AG09309 (cell line): ENCODE measurements at regions not wholly inside any gene's neighbourhood (a gene's known extent, or its start where the extent isn't known, plus 50 kb on each side); places are given as distances from the start of the nearest gene placed in this dataset.

Experiments used
- DNase-seq: peaks from one replicate; pipeline ENCODE4 v3.0.0-alpha.2; 2010; ENCODE audit warnings: low read depth
- H3K4me3 ChIP-seq: 2 replicates; pipeline ENCODE4 v1.5.1; 2011; ENCODE audit warnings: mild to moderate bottlenecking, low read depth, low read length, moderate library complexity; ENCODE audit not compliant: control insufficient read depth
- TF ChIP-seq, protein P1 (sequence below): IDR thresholded peaks from 2 replicates; pipeline ENCODE4 v1.5.1; 2011; ENCODE audit warnings: mild to moderate bottlenecking, low read depth, low read length, inconsistent platforms; ENCODE audit not compliant: insufficient read depth, control insufficient read depth; ENCODE audit errors: missing control alignments

DNA sequence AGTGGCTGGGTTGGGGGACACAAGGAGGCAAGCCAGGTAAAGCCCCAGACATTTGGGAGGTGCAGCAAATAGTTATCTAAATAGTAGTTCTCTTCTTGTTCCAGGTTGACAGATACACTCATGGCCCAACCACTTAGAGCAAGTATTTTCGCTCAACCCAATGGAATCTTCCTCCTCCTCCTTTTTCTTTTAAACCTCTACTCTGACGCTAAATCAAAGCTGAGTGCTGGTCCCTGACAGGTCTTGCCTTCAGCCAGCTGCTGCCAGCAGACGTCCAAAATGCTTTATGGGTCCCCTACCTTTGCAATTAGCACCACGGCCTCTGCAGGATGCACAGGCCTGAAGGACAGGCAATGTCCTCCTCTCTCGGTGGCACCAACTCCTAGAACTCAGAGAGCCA is 558.5 kb downstream of the MIAT start:
- DNase-seq = no peak
- TF ChIP-seq, protein P1, sequence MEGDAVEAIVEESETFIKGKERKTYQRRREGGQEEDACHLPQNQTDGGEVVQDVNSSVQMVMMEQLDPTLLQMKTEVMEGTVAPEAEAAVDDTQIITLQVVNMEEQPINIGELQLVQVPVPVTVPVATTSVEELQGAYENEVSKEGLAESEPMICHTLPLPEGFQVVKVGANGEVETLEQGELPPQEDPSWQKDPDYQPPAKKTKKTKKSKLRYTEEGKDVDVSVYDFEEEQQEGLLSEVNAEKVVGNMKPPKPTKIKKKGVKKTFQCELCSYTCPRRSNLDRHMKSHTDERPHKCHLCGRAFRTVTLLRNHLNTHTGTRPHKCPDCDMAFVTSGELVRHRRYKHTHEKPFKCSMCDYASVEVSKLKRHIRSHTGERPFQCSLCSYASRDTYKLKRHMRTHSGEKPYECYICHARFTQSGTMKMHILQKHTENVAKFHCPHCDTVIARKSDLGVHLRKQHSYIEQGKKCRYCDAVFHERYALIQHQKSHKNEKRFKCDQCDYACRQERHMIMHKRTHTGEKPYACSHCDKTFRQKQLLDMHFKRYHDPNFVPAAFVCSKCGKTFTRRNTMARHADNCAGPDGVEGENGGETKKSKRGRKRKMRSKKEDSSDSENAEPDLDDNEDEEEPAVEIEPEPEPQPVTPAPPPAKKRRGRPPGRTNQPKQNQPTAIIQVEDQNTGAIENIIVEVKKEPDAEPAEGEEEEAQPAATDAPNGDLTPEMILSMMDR = no peak
- no peak overlapping the region for H3K4me3 ChIP-seq

DNA sequence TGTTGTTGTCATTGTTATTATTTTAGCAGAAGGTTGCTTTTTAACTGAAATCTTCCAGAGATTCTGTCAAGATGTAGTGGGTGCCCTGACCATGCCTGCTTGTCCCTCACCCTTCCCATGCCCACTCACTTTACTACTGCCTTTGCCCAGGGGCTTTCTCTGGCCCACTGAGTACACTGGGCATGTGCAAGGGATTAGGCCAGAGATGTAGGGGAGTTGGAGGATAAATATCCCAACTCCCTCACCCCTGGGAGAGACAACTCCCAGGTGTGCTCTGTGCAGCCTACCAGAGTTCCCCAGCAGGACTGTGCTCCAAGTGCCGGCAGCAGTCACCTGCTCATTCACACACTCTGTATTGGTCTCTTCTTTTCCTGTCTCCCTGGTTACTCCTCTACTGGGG is 559.1 kb downstream of the MIAT start:
- H3K4me3 ChIP-seq = no peak overlapping the region
- TF ChIP-seq, protein P1 = no peak
- no peak for DNase-seq

DNA sequence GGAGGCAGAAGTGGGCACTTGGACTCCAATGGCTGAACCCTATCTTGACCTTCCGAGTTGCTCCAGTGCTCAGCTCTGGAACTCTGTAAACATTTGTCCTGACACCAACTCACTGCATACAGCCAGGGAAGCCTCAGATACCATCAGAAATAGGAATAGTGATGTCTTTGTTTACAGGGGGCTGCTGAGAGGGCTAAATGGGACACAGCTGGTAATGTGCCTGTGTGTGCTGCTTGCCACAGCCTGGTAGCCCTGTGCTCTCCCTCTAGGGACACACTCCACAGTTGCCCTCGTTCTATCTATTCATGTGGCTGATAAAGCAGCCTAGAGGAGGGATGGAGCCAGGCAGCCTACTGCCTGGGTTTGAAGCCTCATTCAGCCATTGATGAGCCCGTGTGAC is 559.8 kb downstream of the MIAT start:
- H3K4me3 ChIP-seq = no peak overlapping the region
- no peak for DNase-seq
- TF ChIP-seq, protein P1 = no peak

DNA sequence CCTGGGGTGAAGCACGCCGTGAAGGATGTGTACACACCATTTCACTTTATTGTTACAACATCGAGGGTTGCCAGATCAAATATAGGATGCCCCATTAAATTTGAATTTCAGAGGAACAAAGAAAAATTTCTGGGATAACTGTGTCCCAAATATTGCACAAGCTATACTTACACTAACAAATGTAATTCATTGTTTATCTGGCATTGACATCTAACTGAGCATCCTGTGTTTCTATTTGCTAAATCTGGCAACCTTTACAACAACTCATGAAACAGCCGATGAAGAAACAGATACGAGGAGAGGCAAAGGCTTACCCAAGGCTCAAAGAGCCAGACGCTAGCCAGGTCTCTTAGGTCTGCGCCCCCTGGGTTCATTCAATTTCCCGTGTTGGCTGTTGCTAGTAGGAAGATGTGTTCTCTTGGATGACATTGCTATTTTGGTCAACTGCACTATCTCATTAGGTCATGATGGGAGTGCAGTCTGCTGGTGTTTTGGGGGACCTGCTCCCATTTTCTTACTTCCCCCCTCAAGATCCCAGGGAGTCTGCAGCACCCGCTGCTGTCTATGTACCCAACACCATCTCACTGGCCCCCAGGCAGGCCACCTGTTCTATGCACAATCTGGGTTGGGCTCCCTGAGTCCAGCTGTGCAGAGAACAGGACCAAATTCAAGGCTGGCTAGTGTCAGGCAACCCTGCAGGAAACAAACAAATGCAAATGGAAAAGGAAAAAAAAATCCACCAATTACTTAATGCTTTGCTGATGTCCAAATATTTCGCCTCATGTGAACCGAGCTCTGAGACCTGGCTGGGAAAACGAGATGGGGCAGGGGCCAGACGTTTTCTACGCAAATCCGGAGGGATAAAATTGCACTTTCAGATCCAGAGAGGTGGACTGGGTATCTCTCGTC is 560.9 kb downstream of the MIAT start:
- no peak for DNase-seq
- TF ChIP-seq, protein P1 = no peak
- no peak overlapping the region for H3K4me3 ChIP-seq

DNA sequence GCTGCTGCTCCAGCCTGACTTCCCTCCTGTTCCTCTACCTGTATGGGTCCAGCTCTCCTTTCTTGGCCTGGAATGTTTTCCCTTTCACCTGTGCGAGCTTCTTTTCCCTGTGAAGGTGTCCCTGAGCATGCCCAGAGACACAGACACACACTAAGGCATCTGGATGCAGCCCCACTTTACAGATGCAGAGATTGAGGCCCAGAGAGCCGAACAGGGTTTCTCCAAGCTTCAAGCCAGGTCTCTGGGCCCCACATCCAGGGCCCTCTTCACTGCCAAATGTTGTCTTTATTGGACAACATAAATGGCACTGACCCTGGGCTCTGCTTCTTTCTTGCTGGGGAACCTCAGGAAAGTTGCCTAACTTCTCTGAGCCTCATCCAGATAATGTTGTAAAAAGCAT is 561.6 kb downstream of the MIAT start:
- TF ChIP-seq, protein P1 = no peak
- DNase-seq = no peak
- no peak overlapping the region for H3K4me3 ChIP-seq

DNA sequence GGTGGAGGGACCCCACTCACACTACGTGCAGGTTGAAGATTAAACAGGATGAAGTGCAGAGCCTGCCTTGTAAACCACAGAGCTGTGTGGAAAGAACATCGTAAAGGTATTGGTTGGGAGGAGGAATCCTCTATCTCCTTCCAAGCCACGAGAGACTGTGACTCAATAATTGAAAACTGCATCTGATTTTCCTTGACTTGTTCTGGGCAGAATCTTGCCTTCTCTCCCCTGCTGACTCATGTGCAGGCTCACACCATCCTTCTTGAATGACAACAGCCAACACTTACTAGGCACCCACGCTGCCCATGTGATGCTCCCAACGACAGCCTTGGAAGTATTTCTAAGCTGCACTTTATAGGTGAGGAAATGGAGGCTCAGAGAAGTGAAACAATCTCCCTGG is 563.0 kb downstream of the MIAT start:
- DNase-seq = peak; percentile 74
- no peak overlapping the region for H3K4me3 ChIP-seq
- TF ChIP-seq, protein P1 = no peak

DNA sequence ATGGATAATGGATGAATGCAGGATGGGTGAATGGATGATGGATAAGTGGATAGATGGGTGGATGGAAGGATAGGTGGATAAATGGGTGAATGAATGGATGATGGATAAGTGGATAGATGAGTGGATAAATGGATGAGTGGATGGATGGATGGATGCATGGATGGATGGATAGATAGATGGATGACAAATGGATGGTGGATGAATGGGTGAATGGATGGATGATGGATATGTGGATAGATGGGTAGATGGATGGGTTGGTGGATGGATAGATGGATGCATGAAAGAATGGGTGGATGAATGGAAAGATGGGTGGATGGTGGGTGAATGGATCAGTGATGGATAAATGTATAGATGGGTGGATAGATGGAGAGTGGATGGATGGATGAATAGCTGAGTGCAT is 564.8 kb downstream of the MIAT start:
- DNase-seq = no peak
- TF ChIP-seq, protein P1 = no peak
- no peak overlapping the region for H3K4me3 ChIP-seq
